ENCODE measurements at regions not wholly inside any gene's neighbourhood (a gene's known extent, or its start where the extent isn't known, plus 50 kb on each side); places are given as distances from the start of the nearest gene placed in this dataset.

DNA sequence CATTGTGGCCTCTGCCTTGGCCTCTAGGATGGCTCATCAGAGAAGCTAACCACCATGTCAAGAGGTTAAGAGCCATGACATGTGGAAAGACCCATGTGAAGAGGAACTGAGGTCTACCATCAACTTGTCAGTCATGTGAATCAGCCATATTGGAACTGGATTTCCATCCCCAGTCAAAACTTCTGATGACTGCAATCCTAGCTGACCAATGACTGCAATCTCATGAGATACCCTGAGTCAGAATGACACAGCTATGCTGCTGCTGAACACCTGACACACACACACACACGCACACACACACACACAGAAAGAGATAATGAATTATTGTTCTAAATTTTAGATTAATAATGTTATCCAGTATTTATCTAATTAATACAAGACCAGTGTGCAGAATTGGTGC lies 337.5 kb upstream of the LMCD1 start:
- TF ChIP-seq, protein P1, sequence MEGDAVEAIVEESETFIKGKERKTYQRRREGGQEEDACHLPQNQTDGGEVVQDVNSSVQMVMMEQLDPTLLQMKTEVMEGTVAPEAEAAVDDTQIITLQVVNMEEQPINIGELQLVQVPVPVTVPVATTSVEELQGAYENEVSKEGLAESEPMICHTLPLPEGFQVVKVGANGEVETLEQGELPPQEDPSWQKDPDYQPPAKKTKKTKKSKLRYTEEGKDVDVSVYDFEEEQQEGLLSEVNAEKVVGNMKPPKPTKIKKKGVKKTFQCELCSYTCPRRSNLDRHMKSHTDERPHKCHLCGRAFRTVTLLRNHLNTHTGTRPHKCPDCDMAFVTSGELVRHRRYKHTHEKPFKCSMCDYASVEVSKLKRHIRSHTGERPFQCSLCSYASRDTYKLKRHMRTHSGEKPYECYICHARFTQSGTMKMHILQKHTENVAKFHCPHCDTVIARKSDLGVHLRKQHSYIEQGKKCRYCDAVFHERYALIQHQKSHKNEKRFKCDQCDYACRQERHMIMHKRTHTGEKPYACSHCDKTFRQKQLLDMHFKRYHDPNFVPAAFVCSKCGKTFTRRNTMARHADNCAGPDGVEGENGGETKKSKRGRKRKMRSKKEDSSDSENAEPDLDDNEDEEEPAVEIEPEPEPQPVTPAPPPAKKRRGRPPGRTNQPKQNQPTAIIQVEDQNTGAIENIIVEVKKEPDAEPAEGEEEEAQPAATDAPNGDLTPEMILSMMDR (conservative IDR thresholded peaks at IDR 0.05 in 1 of 2, IDR thresholded peaks at IDR 0.05 in 1 of 2; ENCODE audit: low read depth in 1 of 2, low read length in 2 of 2) = no peak
- TF ChIP-seq EZH2 (IDR thresholded peaks at IDR 0.05; ENCODE audit: low read length, missing control alignments) = no peak
